ENCODE measurements at regions not wholly inside any gene's neighbourhood (a gene's known extent, or its start where the extent isn't known, plus 50 kb on each side); places are given as distances from the start of the nearest gene placed in this dataset.
A peak's percentile ranks its signal among the peaks of the same experiment; 100 is the strongest.
"Not testable (repeated sequence)": the region's sequence is repeated elsewhere in the genome, so short reads cannot be mapped to it uniquely, and the experiment has no call there.

DNA sequence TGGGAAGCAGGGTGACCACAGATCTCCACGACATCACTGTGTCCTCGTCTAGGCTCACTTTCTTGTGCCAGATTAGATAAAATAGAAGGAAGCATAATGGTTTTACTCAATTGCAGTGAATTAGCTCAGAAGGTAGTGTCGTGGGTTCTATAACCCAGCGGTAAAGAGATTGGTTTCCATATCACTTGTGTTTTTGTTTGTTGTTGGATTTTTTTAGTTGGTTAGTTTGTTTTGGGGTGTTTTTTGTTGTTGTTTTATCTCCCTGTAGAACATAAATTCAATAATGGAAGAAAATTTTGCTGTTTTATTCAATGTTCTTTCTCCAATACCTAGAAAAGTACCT is 85.9 kb upstream of the PRSS16 start:
- in situ Hi-C loops (cut with HindIII; ENCODE audit: low sequenced_read_pairs) = loop anchor here (5.0 to 25.0 kb wide), 2 partner anchors 351 to 736 kb away; no protein-coding TSS in a partner anchor
- TF ChIP-seq, protein P1, sequence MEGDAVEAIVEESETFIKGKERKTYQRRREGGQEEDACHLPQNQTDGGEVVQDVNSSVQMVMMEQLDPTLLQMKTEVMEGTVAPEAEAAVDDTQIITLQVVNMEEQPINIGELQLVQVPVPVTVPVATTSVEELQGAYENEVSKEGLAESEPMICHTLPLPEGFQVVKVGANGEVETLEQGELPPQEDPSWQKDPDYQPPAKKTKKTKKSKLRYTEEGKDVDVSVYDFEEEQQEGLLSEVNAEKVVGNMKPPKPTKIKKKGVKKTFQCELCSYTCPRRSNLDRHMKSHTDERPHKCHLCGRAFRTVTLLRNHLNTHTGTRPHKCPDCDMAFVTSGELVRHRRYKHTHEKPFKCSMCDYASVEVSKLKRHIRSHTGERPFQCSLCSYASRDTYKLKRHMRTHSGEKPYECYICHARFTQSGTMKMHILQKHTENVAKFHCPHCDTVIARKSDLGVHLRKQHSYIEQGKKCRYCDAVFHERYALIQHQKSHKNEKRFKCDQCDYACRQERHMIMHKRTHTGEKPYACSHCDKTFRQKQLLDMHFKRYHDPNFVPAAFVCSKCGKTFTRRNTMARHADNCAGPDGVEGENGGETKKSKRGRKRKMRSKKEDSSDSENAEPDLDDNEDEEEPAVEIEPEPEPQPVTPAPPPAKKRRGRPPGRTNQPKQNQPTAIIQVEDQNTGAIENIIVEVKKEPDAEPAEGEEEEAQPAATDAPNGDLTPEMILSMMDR (IDR thresholded peaks at IDR 0.05; ENCODE audit: low read depth, low read length, missing control alignments) = no peak

DNA sequence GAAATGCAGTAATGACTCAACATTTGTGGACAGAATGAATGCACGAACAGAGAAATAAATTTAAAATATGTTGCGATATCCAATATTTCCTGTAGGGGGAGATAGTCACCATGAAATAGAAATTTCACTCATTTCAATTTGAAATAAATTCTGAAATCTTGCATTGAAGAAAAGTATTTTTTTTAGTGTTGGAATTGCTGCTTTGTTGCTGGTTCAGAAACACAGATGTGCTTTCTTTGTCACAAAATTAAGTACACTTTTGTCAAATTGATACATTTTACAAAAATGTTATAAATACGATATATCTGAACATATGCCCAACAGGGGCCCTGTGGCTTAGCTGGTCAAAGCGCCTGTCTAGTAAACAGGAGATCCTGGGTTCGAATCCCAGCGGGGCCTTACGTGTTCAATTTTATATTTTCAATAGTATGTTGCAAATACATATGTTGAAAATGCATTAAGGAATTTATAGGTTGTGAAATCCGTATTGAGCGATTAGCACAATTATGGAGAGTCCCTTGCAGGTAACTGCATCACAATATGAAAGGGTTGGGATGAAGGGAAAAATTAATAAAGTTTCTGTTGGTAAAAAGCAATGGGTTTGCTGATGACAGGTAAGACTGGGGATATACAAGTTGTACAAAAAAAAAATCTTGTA is 85.4 kb upstream of the PRSS16 start:
- TF ChIP-seq, protein P1 (IDR thresholded peaks at IDR 0.05; ENCODE audit: low read depth, low read length, missing control alignments) = peak; percentile 10
- no peak overlapping the region for H3K4me3 ChIP-seq (ENCODE audit: low read depth, low read length)
- in situ Hi-C loops (cut with HindIII; ENCODE audit: low sequenced_read_pairs) = loop anchor here (5.0 to 25.0 kb wide), 2 partner anchors 350 to 735 kb away; no protein-coding TSS in a partner anchor
- DNase-seq (ENCODE audit: low read depth) = no peak

More for the DNA sequence above, 85.9 kb upstream of the PRSS16 start:
- no peak for DNase-seq (ENCODE audit: low read depth)
- no peak overlapping the region for H3K4me3 ChIP-seq (ENCODE audit: low read depth, low read length)

DNA sequence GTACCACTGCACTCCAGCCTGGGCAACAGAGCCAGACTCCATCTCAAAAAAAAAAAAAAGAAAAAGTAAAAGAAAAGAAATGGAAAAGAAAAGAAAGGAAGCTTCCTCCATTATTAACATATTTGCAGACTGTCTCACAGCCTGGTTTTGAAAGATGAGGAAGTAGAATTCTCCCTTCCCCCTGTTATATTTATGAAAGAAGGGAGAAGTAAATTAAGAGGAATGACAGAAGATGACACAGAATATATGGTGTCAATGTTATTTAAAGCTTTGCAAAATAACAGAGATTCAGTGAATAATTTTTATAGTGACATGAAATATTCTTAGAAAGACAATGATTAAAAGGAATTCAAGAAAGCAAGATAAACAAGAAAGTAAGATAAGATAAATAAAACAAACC is 83.7 kb upstream of the PRSS16 start:
- no peak for DNase-seq (ENCODE audit: low read depth)
- H3K4me3 ChIP-seq (ENCODE audit: low read depth, low read length) = no peak overlapping the region
- in situ Hi-C loops (cut with HindIII; ENCODE audit: low sequenced_read_pairs) = loop anchor here (5.0 to 25.0 kb wide), 2 partner anchors 348 to 733 kb away; no protein-coding TSS in a partner anchor
- TF ChIP-seq, protein P1 (IDR thresholded peaks at IDR 0.05; ENCODE audit: low read depth, low read length, missing control alignments) = no peak

DNA sequence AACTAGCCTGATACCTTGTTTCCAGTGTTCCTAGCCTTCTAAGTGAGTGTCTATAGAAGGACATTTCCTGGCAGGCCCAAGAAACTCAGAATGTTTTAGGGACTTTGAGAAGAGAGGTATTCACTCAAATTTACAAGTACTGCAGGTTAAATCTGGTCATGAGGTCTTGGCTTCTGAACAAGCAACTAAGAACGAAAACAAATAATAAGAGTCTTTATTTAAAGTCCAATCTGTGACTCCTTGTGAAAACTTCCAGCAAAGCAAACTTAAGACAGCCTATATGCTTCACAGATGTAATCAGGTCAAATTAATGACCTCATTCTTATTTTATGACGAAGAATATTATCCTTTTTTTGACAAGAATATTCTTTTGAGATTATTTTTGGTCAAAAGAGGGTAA is 79.4 kb upstream of the PRSS16 start:
- in situ Hi-C loops (cut with HindIII; ENCODE audit: low sequenced_read_pairs) = loop anchor here (25.0 kb wide), 1 partner anchor 344 kb away; no protein-coding TSS in a partner anchor
- DNase-seq (ENCODE audit: low read depth) = no peak
- no peak overlapping the region for H3K4me3 ChIP-seq (ENCODE audit: low read depth, low read length)
- TF ChIP-seq, protein P1 (IDR thresholded peaks at IDR 0.05; ENCODE audit: low read depth, low read length, missing control alignments) = no peak

DNA sequence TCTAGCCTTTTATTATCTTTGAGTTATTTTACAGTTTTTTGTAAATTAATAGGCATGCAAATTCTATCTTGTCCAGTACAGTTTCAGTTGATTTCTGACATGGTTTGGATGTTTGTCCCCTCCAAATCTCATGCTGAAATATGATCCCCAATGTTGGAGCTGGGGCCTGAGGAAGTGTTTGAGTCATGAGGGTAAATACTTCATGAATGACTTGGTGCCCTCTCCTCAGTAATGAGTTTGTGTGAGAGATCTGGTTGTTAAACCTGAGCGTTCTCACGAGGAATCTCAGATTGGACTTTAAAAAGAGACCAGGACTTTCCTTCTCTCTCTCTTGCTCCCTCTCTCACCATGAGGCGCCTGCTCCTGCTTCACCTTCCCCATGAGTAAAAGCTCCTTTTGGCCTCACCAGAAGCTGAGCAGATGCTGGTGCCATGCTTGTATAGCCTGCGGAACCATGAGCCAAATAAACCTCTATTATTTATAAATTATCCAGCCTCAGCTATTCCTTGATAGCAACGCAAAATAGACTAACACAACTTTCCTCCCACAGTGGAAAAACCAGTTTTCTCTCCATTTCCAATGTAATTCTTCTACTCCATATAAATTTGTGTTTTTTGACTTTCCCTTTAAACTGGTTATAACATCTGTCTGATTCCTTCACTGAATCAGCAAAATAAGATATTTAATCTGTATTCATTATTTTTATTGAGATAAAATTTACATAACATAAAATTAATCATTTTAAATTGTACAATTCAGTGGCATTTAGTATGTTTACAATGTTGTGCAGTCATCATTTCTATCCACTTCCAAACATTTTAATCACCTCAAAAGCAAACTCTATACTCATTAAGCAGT is 78.7 kb upstream of the PRSS16 start:
- TF ChIP-seq, protein P1 (IDR thresholded peaks at IDR 0.05; ENCODE audit: low read depth, low read length, missing control alignments) = no peak
- DNase-seq (ENCODE audit: low read depth) = no peak
- no peak overlapping the region for H3K4me3 ChIP-seq (ENCODE audit: low read depth, low read length)
- in situ Hi-C loops (cut with HindIII; ENCODE audit: low sequenced_read_pairs) = loop anchor here (25.0 kb wide), 1 partner anchor 343 kb away; no protein-coding TSS in a partner anchor

DNA sequence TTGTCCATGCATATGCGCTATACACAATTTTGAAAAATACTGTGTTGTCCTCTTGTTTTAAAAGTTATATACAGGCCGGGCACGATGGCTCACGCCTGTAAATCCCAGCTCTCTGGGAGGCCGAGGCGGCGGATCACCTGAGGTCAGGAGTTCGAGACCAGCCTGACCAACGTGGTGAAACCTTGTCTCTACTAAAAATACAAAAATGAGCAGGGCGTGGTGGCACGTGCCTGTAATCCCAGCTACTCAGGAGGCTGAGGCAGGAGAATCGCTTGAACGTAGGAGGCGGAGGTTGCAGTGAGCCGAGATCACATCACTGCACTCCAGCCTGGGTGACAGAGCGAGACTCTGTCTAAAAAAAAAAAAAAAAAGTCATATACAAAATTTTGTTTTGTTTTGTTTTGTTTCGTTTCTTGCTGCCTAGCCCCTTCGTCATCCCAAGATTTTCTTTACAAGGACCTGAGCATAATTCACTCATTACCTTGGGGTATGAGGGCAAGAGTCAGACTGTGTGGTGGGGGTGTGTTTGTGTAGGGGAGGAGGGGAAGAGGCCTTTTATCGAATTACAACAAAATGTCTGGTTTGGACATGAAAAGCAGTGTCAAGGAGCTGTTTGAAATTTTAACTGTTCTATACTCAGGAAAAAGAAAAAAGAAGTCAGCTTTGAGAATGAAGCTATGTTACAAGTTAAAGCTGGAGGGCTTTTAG is 74.8 kb upstream of the PRSS16 start:
- in situ Hi-C loops (cut with HindIII; ENCODE audit: low sequenced_read_pairs) = loop anchor here (25.0 kb wide), 1 partner anchor 340 kb away; no protein-coding TSS in a partner anchor
- not testable (repeated sequence) for DNase-seq (ENCODE audit: low read depth); H3K4me3 ChIP-seq (ENCODE audit: low read depth, low read length)

DNA sequence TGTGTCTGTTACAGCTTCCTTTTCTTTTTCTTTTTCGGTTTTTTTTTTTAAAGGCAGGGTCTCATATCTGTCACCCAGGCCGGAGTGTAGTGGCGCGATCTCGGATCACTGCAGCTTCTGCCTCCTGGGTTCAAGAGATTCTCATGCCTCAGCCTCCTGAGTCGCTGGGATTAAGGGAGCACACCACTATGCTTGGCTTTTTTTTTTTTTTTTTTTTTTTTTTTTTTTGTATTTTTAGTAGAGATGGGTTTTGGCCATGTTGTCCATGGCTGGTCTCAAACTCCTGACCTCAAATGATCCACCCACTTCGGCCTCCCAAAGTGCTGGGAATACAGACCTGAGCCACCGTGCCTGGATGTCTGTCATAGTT is 74.3 kb upstream of the PRSS16 start:
- DNase-seq (ENCODE audit: low read depth); H3K4me3 ChIP-seq (ENCODE audit: low read depth, low read length): not testable (repeated sequence)
- in situ Hi-C loops (cut with HindIII; ENCODE audit: low sequenced_read_pairs) = loop anchor here (25.0 kb wide), 1 partner anchor 339 kb away; no protein-coding TSS in a partner anchor
